Osteocyte (in vitro differentiated cells): ENCODE measurements at regions not wholly inside any gene's neighbourhood (a gene's known extent, or its start where the extent isn't known, plus 50 kb on each side); places are given as distances from the start of the nearest gene placed in this dataset.

Experiments used
- DNase-seq: peaks from one replicate; pipeline ENCODE4 v3.0.0; 2021; ENCODE audit warnings: mixed read lengths; ENCODE audit not compliant: unreplicated experiment; ENCODE audit errors: extremely low spot score
- H3K27ac Mint-ChIP-seq: one replicate; pipeline ENCODE4 v1.8.0; 2021; ENCODE audit warnings: mild to moderate bottlenecking, mixed read lengths; ENCODE audit not compliant: unreplicated experiment
- H3K27me3 Mint-ChIP-seq: one replicate; pipeline ENCODE4 v1.8.0; 2021; ENCODE audit warnings: mixed read lengths; ENCODE audit not compliant: unreplicated experiment
- H3K36me3 Mint-ChIP-seq: one replicate; pipeline ENCODE4 v1.8.0; 2021; ENCODE audit warnings: mixed read lengths; ENCODE audit not compliant: unreplicated experiment
- H3K4me1 Mint-ChIP-seq: one replicate; pipeline ENCODE4 v1.8.0; 2021; ENCODE audit warnings: mixed read lengths; ENCODE audit not compliant: unreplicated experiment
- H3K4me3 Mint-ChIP-seq: one replicate; pipeline ENCODE4 v1.8.0; 2021; ENCODE audit warnings: mild to moderate bottlenecking, moderate library complexity, mixed read lengths; ENCODE audit not compliant: unreplicated experiment
- H3K9me3 Mint-ChIP-seq: one replicate; pipeline ENCODE4 v1.8.0; 2021; ENCODE audit warnings: mixed read lengths; ENCODE audit not compliant: unreplicated experiment
- CTCF ChIP-seq: fragments of 200-600 bp; sonication (generic); IDR thresholded peaks from 2 replicates; pipeline ENCODE4 v1.5.0; 2021; ENCODE audit warnings: antibody characterized with exemption, mild to moderate bottlenecking, moderate library complexity

- no peak overlapping the region for H3K27ac Mint-ChIP-seq
- peaks cover 7% of the 10 kb centered on the region for H3K27me3 Mint-ChIP-seq
- no peaks in the 10 kb centered on the region for H3K4me1 Mint-ChIP-seq
- no peak for TF ChIP-seq CTCF
- no peak overlapping the region for H3K4me3 Mint-ChIP-seq
- no peaks in the 10 kb centered on the region for H3K36me3 Mint-ChIP-seq
- no peak for DNase-seq
- peaks cover 10% of the 10 kb centered on the region for H3K9me3 Mint-ChIP-seq
These were observed 244.3 kb downstream of the BRD1 start for GRCh38 chr22:49583341-49583740.

DNA sequence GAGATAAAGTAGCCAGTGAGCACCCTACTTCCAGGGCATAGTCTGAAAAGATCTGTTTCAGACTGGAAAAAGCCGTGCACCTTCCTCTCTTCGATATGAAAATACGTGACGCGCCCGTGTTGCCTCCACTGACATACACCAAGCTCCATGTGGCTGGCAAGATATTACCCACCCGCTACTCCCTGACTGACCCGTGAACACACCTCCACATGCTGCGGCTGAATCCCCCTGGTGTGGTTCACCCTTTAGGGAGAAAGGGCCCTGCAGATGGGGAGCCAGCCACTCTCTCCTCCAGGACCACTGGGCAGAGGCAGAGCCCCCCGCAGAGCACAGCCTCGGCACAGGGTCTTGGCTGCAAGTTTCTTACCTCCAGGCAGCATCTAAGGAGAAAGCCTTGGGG is 245.0 kb downstream of the BRD1 start:
- peaks cover 7% of the 10 kb centered on the region for H3K27me3 Mint-ChIP-seq
- H3K4me1 Mint-ChIP-seq, result no peaks in the 10 kb centered on the region
- H3K4me3 Mint-ChIP-seq, result no peak overlapping the region
- DNase-seq, result peak; percentile 78
- H3K27ac Mint-ChIP-seq, result no peak overlapping the region
- H3K9me3 Mint-ChIP-seq, result peaks cover 14% of the 10 kb centered on the region
- TF ChIP-seq CTCF, result no peak
- H3K36me3 Mint-ChIP-seq, result no peaks in the 10 kb centered on the region

DNA sequence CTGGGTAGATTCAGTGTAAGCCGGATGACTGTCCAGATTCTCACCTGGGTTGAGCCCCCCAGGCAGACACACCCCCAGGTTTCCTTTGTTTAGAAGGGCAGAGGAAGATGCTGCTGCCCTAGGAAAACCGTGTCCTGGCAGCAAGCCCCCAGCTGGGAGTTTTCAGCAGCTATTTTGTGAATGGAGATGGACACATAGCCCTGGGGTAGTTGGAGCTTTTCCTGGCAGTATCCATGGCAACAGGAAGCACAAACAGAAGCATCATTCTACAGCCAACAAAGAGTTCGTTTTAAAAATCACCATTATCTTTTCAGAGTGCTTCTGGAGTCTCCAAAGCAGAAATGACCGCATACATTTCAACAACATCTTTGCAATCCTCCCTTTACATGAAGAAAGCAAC is 245.5 kb downstream of the BRD1 start:
- no peaks in the 10 kb centered on the region for H3K4me1 Mint-ChIP-seq
- no peak for TF ChIP-seq CTCF
- H3K4me3 Mint-ChIP-seq, result no peak overlapping the region
- DNase-seq, result peak; percentile 62
- H3K36me3 Mint-ChIP-seq, result no peaks in the 10 kb centered on the region
- no peak overlapping the region for H3K27ac Mint-ChIP-seq
- H3K27me3 Mint-ChIP-seq, result peaks cover 7% of the 10 kb centered on the region
- H3K9me3 Mint-ChIP-seq, result peaks cover 14% of the 10 kb centered on the region

GRCh38 chr22:49580024-49580423 is 247.6 kb downstream of the BRD1 start:
- H3K9me3 Mint-ChIP-seq, result peaks cover 14% of the 10 kb centered on the region
- no peak for TF ChIP-seq CTCF
- H3K4me1 Mint-ChIP-seq, result no peaks in the 10 kb centered on the region
- H3K4me3 Mint-ChIP-seq, result no peak overlapping the region
- H3K27me3 Mint-ChIP-seq, result no peaks in the 10 kb centered on the region
- no peaks in the 10 kb centered on the region for H3K36me3 Mint-ChIP-seq
- no peak for DNase-seq
- H3K27ac Mint-ChIP-seq, result no peak overlapping the region

DNA sequence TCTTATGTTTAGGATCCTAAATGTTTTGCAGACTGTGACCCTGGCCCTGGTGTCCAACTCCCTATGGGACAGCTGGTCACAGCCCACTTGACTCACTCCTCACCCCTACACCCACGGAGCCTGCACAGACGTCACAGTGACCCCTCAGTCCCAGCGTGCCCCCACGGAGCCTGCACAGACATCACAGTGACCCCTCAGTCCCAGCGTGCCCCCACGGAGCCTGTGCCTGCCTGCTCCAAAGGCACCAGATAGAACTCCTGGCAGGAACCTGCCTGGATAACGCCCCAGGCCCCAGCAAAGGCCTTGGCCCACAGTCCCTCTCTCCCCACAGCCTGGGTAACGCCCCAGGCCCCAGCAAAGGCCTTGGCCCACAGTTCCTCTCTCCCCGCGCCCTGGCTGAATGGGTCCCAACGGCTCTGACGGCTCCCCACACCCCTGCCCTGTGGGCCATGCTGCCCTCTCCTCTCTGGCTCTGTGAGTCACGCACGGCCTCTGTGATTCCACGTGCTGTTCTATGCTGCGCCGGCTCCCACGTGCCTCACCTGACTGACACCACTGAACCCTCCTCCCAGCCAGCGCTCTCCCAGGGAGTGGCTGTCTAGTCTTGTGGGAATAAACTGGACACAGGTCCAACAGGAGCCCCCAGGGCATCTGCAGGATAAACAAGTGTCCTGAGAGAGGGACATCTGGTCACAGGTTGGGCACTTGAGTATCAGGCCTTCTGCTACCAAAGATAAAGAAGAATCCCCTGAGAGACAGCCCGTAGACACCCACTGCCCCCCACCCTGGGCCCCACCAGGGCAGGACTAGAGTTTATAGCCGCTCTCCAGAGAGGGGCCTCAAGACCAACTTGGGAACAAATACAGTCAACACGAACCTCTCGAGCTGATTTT is 250.3 kb downstream of the BRD1 start:
- Mint-ChIP-seq H3K4me1 (no peaks in the 10 kb centered on the region), H3K27me3 (no peaks in the 10 kb centered on the region), H3K27ac (no peak overlapping the region), H3K36me3 (no peaks in the 10 kb centered on the region), H3K9me3 (peaks cover 9% of the 10 kb centered on the region), H3K4me3 (no peak overlapping the region)
- DNase-seq, result peak; percentile 82
- no peak for TF ChIP-seq CTCF
